Activated CD4-positive, CD25-positive, alpha-beta regulatory T cell treated with anti-CD3 and anti-CD28 coated beads, Interleukin-2, amount 50 U/mL, for 24 hours (primary cell): ENCODE measurements at regions not wholly inside any gene's neighbourhood (a gene's known extent, or its start where the extent isn't known, plus 50 kb on each side); places are given as distances from the start of the nearest gene placed in this dataset.

Experiments
- ATAC-seq, 2 donors: fragments of 150-1000 bp; cut with Tn5 transposase; one replicate each; pipeline ENCODE4 v1.10.0; 2021; ENCODE audit warnings: mild to moderate bottlenecking in 1 of 2, moderate library complexity in 1 of 2

- ATAC-seq, result no peak
Observed at GRCh38 chr10:43965918-43966570, 317.4 kb upstream of the ZNF32 start.

DNA sequence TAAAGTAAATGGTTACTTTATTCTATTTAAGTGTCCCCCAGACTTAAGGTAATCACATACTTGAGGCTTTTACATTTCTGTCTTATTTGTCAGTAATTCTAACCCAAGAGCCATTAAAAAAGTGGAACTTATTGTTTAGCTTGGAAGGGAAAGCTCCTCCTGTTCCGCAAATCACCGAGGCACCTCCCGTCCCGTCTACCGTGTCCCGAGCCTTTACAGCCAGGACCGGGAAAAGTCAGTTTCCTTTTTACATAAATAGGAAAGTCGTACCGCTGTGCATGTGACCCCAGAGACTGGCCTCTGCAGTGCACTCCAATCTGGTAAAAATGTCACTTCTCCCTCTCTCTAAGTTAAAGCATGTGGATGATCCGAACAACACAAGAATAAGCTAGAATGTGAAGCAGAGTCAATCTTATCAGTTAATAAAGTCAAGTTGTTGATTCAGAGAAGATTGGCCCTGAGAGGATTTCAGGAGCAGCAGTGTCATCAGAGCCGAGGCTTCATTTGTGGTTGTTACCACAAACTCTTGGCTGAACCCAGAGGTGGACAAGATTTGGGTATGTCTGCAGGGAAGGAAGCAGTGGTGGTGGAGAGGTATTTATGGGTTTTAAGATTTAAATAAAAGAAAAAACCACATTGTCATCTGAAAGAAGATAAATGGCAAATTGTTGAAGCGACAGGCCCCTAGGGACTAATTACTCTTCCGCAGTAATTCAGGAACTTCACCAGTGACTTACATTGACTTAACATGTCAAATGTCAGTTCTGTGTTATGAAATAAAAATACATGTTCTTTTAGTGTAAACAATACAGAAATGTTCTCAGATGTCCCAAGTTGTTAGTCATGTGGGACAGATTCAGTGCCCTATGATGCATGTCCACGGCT is 316.6 kb upstream of the ZNF32 start:
- ATAC-seq, result no peak

DNA sequence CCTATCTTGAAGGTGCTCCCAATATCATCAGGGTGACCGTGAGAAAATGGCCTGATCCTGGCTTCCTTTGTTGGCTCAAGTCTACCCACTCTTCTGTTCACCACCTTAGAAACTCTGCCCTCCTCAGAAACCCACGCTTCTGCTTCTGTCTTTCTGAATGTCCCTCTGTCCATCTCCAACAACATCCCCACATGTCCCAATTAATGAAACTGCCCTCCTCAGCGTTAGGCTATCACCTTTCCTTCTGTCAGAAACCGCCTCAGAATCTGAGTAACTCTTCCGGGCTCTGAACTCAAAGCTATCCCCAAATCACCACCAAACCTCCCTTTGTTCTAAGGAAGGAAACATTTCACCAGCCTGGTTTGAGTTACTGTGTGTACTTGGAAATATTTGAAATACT is 315.8 kb upstream of the ZNF32 start:
- no peak for ATAC-seq

DNA sequence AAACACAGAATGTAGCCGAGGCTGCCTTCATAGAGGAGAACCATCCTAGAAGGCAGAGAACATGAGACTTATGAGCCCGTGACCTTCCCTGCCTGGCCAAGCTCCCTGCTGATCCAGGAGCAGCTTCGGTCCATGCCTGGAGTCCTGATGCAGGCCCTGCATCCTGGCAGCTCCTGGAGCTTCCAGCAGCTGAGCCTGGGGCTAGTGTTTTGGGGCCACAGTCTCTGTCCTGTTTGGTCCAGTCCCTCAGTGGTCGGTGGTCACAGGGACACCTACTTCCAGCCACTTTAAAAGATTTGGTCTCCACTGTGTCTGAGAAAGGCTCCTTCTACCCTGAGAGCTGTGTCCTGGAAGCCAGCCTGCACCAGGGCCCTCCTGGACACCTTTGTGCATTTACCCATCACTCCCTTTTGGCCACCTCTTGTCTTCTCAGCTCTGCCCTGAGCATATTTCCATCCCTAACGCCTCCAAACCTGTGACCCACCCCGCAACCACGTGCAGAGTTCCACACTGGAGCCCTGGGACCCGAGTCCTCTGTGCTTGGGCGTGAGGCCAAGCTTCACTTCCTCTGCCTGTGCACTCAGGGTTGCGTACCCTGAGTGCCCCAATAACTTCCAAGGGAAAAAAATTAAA is 315.2 kb upstream of the ZNF32 start:
- ATAC-seq, result no peak

DNA sequence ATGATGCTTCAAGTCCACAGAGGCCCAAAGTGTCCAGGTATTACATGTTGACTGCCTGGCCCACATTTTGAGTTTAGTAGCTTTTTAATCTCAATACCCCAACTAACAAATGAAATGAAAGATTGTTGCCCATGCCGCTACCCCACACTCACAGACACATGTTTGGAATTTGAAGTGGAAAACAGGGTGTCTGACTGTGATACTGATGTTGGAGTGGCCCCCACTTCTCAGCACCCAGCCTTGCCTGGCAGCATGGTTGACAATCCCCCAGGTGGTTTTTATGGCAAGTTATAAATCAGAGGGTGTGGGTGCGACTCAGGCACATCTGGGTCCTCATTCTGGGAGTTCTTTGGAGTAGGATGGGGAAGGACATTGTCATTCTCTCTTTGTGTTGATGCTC is 314.7 kb upstream of the ZNF32 start:
- ATAC-seq, result no peak

GRCh38 chr10:43962346-43963191 is 313.9 kb upstream of the ZNF32 start:
- no peak for ATAC-seq

DNA sequence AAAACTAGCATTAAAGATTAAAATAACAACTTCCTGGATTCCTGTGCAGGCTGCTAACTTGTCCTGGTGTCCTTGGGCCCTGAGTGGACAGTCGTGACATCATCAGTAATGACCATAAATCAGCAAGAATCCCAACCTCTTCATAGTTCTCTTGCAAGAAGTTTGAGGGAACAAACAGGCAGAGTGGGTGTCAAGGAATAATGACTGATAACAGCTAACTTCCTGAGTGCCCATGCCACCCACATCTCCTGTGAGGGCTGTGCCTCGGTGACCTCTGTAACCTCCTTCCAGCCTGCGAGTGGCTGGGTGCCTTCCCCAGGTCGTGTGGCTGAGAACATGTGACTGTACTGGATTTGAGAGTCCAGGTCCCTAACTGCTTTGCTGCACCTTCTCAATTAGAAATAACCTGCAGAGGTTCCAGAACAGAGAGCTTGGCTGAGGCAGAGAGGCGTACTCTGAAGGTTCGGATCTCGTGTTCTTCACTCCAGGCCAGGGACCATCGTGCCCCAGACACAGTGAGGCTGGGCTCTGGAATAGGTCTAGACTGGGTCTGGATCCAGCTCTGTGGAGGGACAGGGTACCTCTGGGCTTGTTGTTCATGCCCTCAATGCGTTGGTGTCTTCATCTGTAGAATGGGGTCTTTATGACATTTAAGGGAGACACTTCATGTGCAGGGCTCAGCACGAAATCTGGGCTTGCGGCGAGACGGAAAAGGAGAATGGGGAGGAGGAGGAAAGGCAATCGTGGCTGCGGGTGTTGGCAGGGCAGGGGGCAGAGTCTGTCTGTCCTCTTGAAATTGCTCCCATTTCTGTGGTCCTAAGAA is 313.1 kb upstream of the ZNF32 start:
- no peak for ATAC-seq

- ATAC-seq, result no peak
Observed at GRCh38 chr10:43960981-43961380, 312.3 kb upstream of the ZNF32 start.

- ATAC-seq, result no peak
Observed at GRCh38 chr10:43960477-43960876, 311.8 kb upstream of the ZNF32 start.

DNA sequence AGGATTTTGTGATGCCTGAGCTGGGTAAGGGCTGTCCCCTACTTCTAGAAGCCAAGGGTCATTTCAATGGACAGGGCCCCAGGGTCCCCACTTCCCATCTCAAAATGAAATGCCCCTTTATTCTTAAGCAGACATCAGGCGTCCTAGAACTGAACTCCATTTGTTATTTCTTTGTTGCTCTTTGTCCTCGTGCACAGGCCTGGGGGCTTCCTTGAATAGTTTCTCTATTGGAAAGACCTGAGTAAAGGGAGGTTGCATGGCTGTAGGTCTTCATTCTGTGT is 311.4 kb upstream of the ZNF32 start:
- no peak for ATAC-seq

DNA sequence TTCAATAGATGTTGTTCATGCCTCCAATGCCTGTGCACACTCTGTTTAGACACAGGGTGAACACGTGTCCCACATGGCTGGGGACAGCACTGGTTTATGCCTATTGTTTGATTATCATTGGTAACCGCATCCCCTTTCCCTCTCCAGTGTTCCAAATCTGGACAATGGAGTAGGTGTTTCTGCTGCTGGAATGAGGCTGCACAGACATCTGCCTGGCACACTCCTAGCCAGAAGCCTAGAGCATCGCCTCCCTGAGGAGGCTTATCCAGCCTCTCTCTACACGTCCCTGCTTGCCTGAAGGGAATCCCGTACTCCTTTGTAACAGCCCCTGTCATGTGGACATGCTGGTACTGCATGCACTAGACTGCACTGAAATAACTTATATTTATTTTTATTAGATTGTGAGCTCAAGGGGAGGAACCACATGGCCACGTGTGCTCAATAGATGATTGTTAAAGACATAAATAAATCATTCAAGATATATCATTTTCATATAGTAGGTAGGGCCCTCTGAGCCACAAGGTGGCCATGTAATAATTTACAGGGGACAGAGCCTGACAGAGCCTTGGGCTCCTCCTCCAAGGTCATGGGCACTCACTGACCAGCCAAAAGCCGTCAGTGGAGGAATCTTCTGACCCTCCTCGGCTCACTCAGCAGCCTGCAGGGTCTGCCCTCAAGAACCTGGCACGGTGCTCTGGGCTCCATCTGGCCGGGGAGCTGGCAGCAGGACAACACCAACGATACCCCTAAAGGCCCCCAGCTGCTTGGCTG is 310.9 kb upstream of the ZNF32 start:
- no peak for ATAC-seq

DNA sequence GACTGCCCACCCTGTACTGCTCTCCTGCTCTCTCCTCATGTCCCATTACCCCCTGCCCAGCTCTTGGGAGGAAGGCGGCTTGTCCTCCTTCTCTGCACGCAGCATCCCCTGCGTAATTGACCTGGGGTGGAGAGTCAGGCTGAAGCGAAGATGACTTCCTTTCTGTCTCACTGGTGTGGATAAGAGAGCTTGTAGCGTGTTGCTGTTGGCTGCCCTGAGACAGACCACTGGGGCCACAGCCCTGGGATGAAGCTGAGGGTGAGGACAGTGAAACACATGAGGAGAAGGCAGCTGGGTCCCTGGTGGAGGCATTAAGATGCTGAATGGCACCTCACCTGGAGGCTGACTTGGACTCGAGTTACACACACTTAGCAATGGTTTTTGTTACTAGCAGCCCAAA is 310.3 kb upstream of the ZNF32 start:
- no peak for ATAC-seq

GRCh38 chr10:43958071-43958432 is 309.4 kb upstream of the ZNF32 start:
- no peak for ATAC-seq

GRCh38 chr10:43957267-43958070 is 308.8 kb upstream of the ZNF32 start:
- no peak for ATAC-seq

- no peak for ATAC-seq
Observed at GRCh38 chr10:43955978-43956377, 307.3 kb upstream of the ZNF32 start.

GRCh38 chr10:43955002-43955596 is 306.4 kb upstream of the ZNF32 start:
- ATAC-seq, result no peak

DNA sequence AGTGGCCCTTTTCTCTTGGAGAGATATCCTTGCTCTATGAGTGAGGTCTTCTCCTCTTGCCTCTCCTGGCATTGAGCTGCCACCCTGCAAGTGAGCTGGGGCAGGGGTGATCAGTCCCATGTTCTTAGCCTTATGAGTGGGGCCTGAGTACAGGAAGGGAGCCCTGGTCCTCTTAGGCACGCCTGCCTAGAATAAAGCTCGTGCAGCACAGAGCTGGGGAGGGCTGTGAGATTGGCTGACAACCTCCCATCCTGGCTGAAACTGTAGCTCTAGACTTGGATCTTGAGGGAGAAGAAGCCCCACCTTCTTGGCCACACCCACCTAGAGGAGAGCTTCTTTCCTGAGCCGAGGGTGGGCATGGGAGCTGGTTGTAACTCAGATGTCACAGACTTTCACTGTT is 305.0 kb upstream of the ZNF32 start:
- ATAC-seq, result no peak

DNA sequence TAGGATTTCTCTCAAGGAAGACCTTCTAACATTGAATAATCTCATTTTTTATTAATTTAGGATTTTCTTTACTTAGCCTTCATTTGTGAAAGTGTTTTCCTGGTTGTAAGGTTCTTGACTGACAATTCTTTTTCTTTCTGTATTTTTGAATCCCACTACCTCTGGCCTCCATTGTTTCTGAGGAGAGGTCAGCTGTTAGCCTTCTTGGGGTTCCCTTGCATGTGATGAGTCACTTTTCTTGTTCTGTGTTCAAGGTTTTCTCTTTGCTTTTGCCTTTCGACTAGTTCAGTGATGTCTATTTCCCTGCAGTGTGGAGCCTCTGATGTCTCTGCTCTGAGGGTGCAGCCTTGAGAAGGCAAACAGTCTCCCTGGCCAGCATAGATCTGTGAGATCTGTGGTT is 304.1 kb upstream of the ZNF32 start:
- ATAC-seq, result no peak

DNA sequence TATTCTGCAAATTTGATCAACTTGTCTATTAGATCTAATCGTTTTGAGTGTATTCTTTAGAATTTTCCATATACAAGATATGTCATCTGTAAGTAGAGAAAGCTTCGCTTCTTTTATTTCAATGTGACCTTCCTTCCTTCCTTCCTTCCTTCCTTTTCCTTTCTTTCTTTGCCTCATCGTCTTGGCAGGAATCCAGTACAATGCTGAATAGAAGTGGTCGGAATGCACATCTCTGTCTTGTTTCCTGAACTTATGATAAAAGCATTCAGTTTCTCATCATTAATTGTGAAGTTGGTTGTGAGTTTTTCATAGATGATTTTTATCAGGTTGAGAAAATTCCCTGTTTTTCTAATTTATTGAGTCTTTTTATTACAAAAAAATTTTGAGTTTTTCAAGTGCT is 300.7 kb upstream of the ZNF32 start:
- no peak for ATAC-seq

GRCh38 chr10:43946445-43946844 is 297.8 kb upstream of the ZNF32 start:
- no peak for ATAC-seq
